GM12875 (cell line): ENCODE measurements at regions not wholly inside any gene's neighbourhood (a gene's known extent, or its start where the extent isn't known, plus 50 kb on each side); places are given as distances from the start of the nearest gene placed in this dataset.

Source experiments
- H3K4me3 ChIP-seq: one replicate; pipeline ENCODE4 v1.5.1; 2011; ENCODE audit warnings: low read depth, low read length, control low read depth
- CTCF ChIP-seq: IDR thresholded peaks from 2 replicates; pipeline ENCODE4 v1.5.1; 2011; ENCODE audit warnings: low read depth, mild to moderate bottlenecking, control low read depth, inconsistent platforms, low read length, moderate library complexity, borderline replicate concordance; ENCODE audit not compliant: insufficient read depth

GRCh38 chr5:30551618-30552017, 641.9 kb upstream of the CDH6 start:
- no peak for TF ChIP-seq CTCF

GRCh38 chr5:30548580-30549305, 644.7 kb upstream of the CDH6 start:
- no peak overlapping the region for H3K4me3 ChIP-seq
- TF ChIP-seq CTCF = no peak

More at GRCh38 chr5:30551618-30552017, 641.9 kb upstream of the CDH6 start:
- no peak overlapping the region for H3K4me3 ChIP-seq

- no peak overlapping the region for H3K4me3 ChIP-seq
- TF ChIP-seq CTCF = no peak
Measured at GRCh38 chr5:30540150-30540549, 653.3 kb upstream of the CDH6 start.

GRCh38 chr5:30539004-30539634, 654.4 kb upstream of the CDH6 start:
- H3K4me3 ChIP-seq = no peak overlapping the region
- no peak for TF ChIP-seq CTCF

GRCh38 chr5:30525353-30525752, 668.1 kb upstream of the CDH6 start:
- H3K4me3 ChIP-seq = no peak overlapping the region
- no peak for TF ChIP-seq CTCF

- no peak for TF ChIP-seq CTCF
- no peak overlapping the region for H3K4me3 ChIP-seq
Measured at GRCh38 chr5:30524428-30524827, 669.1 kb upstream of the CDH6 start.

GRCh38 chr5:30523061-30523460, 670.4 kb upstream of the CDH6 start:
- H3K4me3 ChIP-seq = no peak overlapping the region
- TF ChIP-seq CTCF = no peak
